Esophagus (tissue), 2 donors: ENCODE measurements at regions not wholly inside any gene's neighbourhood (a gene's known extent, or its start where the extent isn't known, plus 50 kb on each side); places are given as distances from the start of the nearest gene placed in this dataset.
"Not testable (repeated sequence)": the region's sequence is repeated elsewhere in the genome, so short reads cannot be mapped to it uniquely, and the experiment has no call there.

ENCODE experiments used
- H3K27ac ChIP-seq, 2 donors: one replicate each; pipeline ENCODE4 v1.5.1; 2013; ENCODE audit warnings: low read depth in 2 of 2, mild to moderate bottlenecking in 2 of 2, inconsistent platforms in 1 of 2, low read length in 1 of 2, moderate library complexity in 1 of 2
- H3K27me3 ChIP-seq, 2 donors: one replicate each; pipeline ENCODE4 v1.6.1; 2013; ENCODE audit warnings: low read length in 2 of 2, control low read depth in 1 of 2, mild to moderate bottlenecking in 1 of 2; ENCODE audit not compliant: insufficient read depth in 2 of 2, control insufficient read depth in 1 of 2
- H3K36me3 ChIP-seq, 2 donors: one replicate each; pipeline ENCODE4 v1.6.1; 2013; ENCODE audit warnings: low read length in 1 of 2; ENCODE audit not compliant: control insufficient read depth in 2 of 2, insufficient read depth in 2 of 2
- H3K4me1 ChIP-seq, 2 donors: one replicate each; pipeline ENCODE4 v1.6.1; 2013; ENCODE audit warnings: low read length in 1 of 2; ENCODE audit not compliant: control insufficient read depth in 2 of 2, insufficient read depth in 2 of 2
- H3K4me3 ChIP-seq, 2 donors: one replicate each; pipeline ENCODE4 v1.5.1; 2013; ENCODE audit warnings: low read length in 2 of 2, mild to moderate bottlenecking in 2 of 2, low read depth in 1 of 2, moderate library complexity in 1 of 2
- H3K9me3 ChIP-seq, 2 donors: one replicate each; pipeline ENCODE4 v1.6.1; 2013; ENCODE audit warnings: mild to moderate bottlenecking in 2 of 2, low read depth in 1 of 2, low read length in 1 of 2, moderate library complexity in 1 of 2; ENCODE audit not compliant: control insufficient read depth in 2 of 2, insufficient read depth in 1 of 2
- WGBS, 2 donors: extraction: QIAGEN DNeasy Blood & Tissue Kit; methylation state at CpG; one replicate each; pipeline ENCODE4 v1.1.7; 2013; 5-methylcytosine and 5-hydroxymethylcytosine counted together
- donor health status: healthy with polysubstance abuse.
- donor health status: Bipolar disorder and iron deficiency.

DNA sequence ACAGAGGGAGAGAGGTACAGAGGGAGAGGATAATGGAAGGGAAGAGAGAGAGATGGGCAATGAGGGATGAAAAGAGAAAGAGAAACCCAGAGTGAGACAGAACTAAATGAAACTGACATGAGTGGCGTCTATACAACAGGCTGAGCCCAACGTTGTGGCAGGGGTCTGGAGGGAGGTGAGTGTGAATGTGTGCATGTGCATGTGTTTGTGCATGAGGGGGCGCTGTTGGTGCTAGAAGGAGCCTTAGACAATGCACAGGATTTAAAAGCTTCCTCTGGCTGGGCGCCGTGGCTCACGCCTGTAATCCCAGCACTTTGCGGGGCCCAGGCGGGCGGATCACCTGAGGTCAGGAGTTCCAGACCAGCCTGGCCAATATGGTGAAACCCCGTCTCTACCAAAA lies 454.8 kb upstream of the CDH11 start:
- Histone ChIP-seq H3K27ac (no peak overlapping the region), H3K4me1 (no peaks in the 10 kb centered on the region), H3K36me3 (no peaks in the 10 kb centered on the region), H3K27me3 (no peaks in the 10 kb centered on the region), H3K4me3 (no peak overlapping the region), H3K9me3 (peaks cover 0 to 2% of the 10 kb centered on the region in 2 donors)
- WGBS, 2 donors = 77 to 84% methylated on average over 10 of the region's 10 CpGs

DNA sequence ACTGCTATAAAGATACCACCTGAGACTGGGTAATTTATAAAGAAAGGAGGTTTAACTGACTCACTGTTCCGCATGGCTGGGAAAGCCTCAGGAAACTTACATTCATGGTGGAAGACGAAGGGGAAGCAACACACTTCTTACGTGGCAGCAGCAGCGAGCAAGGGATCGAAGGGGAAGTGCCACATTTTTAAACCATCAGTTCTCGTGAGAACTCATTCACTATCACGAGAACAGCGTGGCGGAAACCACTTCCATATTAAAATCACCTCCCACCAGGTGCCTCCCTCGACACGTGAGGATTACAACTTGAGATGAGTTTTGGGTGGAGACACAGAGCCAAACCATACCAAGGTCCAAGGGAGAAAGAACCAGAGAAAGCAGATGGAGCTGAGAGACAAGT lies 454.3 kb upstream of the CDH11 start:
- H3K36me3 ChIP-seq = no peaks in the 10 kb centered on the region
- H3K4me3 ChIP-seq = no peak overlapping the region
- WGBS, 2 donors = 90 to 93% methylated on average over 11 of the region's 11 CpGs
- no peak overlapping the region for H3K27ac ChIP-seq
- H3K27me3 ChIP-seq = no peaks in the 10 kb centered on the region
- peaks cover 0 to 2% of the 10 kb centered on the region in 2 donors for H3K9me3 ChIP-seq
- H3K4me1 ChIP-seq = no peaks in the 10 kb centered on the region

DNA sequence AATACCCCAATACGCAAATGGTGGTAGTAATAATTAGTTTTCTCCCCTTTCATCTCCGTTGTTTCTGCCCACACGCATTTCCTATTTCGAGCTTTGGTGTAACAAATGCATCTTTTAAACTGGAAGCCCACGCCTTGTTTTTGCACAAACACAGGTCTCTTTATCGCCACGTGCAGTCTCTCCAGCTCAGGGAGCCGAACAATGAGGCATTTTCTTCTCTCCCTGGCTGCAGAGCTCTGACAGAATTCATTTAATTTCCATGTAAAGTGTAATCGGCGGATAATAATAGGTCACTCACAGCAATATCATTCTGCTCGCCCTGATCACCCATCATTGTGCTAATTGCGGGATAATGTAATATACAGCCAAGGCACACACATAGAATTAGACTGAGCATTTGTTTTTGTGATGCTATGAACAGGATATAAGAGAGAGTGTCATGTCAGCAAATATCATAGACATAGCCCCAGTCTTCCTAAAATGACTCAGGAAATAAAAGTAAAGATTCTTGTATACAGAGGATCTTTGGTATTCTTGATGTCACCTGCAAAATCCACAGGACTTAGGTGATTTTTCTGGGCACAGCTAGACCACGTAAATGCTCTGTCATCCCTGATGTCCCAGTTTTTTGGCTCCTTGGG lies 452.6 kb upstream of the CDH11 start:
- no peaks in the 10 kb centered on the region for H3K27me3 ChIP-seq
- H3K4me3 ChIP-seq = no peak overlapping the region
- peaks cover 0 to 2% of the 10 kb centered on the region in 2 donors for H3K9me3 ChIP-seq
- H3K4me1 ChIP-seq = no peaks in the 10 kb centered on the region
- no peaks in the 10 kb centered on the region for H3K36me3 ChIP-seq
- H3K27ac ChIP-seq = no peak overlapping the region
- WGBS, 2 donors = 64 to 83% methylated on average over 13 of the region's 13 CpGs

DNA sequence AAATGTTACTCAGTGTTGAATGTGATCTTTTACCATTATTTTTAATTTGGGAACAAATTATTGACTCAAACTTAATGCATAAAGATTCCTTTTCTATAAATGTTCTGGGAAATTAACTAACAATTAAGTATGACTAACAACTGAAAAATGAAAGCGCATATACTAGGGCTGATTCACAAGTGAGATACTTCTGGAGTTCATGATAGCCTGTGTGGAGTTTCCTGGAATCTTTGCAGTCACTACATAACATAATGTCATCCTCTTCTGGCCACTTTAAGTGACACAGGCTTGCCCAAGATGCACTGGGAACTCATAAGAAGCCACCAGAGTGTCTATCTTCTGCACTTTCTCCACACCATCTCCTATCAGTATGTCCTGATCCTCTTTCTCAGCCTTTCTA lies 450.3 kb upstream of the CDH11 start:
- 50 to 69% methylated on average over 1 of the region's 1 CpG for WGBS, 2 donors
- H3K36me3 ChIP-seq = no peaks in the 10 kb centered on the region

DNA sequence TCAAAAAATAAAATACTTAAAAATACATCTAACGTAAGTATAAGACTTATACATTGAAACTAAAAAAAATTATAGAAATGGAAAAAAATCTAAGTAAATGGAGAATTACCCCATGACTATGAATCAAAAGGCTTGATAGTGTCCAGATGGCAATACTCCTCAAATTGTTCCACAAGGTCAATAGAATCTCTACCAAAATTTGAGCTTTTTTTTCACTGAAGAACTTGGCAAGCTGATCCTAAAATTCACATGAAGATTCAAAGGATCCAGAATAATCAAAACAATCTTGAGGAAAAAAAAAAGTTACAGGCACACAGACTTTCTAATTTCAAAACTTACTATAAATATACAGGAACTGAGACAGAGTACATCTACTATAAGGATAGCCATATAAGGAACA lies 448.4 kb upstream of the CDH11 start:
- H3K4me3 ChIP-seq = no peak overlapping the region
- no peak overlapping the region for H3K27ac ChIP-seq
- H3K27me3 ChIP-seq = no peaks in the 10 kb centered on the region
- H3K9me3 ChIP-seq = no peaks in the 10 kb centered on the region
- 85 to 88% methylated on average over 1 of the region's 1 CpG for WGBS, 2 donors
- H3K4me1 ChIP-seq = no peaks in the 10 kb centered on the region
- H3K36me3 ChIP-seq = no peaks in the 10 kb centered on the region

More for the DNA sequence above, 450.3 kb upstream of the CDH11 start:
- no peaks in the 10 kb centered on the region for H3K27me3 ChIP-seq
- H3K27ac ChIP-seq = no peak overlapping the region
- H3K4me1 ChIP-seq = no peaks in the 10 kb centered on the region
- peaks cover 0 to 2% of the 10 kb centered on the region in 2 donors for H3K9me3 ChIP-seq
- no peak overlapping the region for H3K4me3 ChIP-seq

DNA sequence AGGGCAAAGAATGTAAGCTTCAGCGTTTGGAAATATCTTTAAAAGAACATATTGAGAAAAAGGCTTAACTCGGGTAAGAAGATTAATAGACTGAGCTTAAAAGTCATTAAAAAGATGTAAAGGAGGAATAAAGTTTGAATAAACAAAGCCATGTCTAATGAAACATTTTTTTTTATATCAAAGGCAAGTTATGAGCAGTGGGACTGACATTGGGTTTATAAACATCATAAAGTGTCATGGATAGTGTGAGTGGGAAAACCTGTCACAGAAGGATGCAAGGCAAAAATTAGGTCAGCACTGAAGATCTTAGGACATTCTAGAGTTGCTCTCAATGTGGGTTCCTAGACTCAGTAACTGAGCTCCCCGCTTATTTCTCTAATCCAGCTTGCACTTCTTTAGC lies 438.0 kb upstream of the CDH11 start:
- WGBS, 2 donors = 59 to 63% methylated on average over 3 of the region's 3 CpGs
- no peak overlapping the region for H3K4me3 ChIP-seq
- no peaks in the 10 kb centered on the region for H3K27me3 ChIP-seq
- H3K9me3 ChIP-seq = no peaks in the 10 kb centered on the region
- no peaks in the 10 kb centered on the region for H3K4me1 ChIP-seq
- H3K36me3 ChIP-seq = no peaks in the 10 kb centered on the region
- H3K27ac ChIP-seq = no peak overlapping the region

DNA sequence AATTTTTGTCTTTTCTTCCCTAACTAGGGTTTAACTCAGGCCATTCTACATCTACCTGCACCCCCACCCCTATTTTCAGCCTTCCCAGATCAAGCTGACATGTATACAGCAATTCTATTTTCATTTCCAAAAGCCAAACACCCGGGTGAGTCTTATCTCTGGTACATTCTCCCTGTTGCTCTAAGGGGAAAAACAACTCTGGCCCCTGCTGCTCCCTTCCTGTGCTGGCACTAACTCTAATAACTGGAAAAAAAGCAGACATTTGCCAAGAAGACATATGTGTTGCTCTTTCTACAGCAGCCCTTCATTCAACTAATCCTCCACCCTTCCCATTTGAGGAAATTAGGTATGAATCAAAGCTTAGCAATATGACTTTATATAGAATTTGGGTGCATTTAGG lies 427.8 kb upstream of the CDH11 start:
- not testable (repeated sequence) for H3K9me3 ChIP-seq, H3K4me3 ChIP-seq, H3K27ac ChIP-seq, H3K27me3 ChIP-seq, H3K36me3 ChIP-seq, H3K4me1 ChIP-seq
- WGBS, 2 donors = 31 to 39% methylated on average over 1 of the region's 1 CpG

DNA sequence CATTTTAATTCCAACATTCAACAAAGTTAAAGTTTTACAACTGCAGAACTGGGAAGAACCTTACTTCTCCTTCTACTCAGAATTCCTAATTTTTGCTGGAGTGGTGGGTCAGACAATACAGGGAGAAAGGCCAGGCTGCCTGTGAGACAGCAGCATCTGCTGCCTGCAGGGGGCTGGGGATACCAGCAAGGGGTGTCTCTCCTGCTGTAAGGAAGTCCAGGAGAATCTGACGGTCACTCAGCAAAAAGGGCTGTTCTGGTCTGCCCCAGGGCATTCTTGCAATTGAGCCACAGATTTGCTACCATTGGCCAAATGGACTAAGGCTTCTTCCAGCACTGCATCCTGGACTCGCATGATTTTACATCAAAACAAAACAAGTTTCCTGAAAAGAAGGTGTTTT lies 426.6 kb upstream of the CDH11 start:
- H3K27ac ChIP-seq = no peak overlapping the region
- H3K27me3 ChIP-seq = no peaks in the 10 kb centered on the region
- WGBS, 2 donors = 68 to 88% methylated on average over 2 of the region's 2 CpGs
- no peaks in the 10 kb centered on the region for H3K36me3 ChIP-seq
- no peaks in the 10 kb centered on the region for H3K4me1 ChIP-seq
- H3K4me3 ChIP-seq = no peak overlapping the region
- H3K9me3 ChIP-seq = peaks cover 0 to 3% of the 10 kb centered on the region in 2 donors

DNA sequence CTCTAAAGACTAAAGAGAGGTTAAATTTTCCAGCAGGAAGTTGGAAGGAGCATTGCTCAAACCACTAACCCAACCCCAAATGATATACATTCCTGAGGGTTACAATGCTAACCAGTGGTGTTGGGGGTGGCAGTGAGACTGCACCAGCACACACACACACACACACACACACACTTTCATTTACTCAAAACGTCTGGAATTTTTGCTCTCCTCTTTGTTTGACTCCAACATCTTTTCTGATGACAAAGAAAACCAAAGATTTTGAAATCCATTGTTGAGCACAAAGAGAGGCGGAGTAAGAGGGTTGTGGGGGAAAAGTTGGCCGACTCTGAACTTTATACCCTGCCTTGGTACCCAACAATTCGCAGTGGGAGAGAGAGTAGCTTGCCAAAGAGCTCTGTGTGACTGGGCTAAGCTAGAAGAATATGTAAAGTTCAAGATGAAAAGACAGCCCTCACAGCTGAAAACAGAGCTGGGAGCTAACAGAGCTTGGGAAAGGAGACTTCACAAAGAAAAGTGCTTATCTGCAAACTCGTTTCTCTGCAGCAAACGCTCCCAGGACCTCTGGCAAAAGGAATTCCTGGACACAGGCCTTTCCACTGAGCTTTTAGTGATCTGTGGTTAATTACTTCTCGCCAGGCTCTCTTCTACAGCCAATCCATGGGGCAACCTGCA lies 426.0 kb upstream of the CDH11 start:
- 33 to 36% methylated on average over 7 of the region's 7 CpGs for WGBS, 2 donors
- H3K27me3 ChIP-seq = no peaks in the 10 kb centered on the region
- H3K4me3 ChIP-seq = no peak overlapping the region
- no peaks in the 10 kb centered on the region for H3K4me1 ChIP-seq
- peaks cover 0 to 3% of the 10 kb centered on the region in 2 donors for H3K9me3 ChIP-seq
- H3K27ac ChIP-seq = no peak overlapping the region
- H3K36me3 ChIP-seq = no peaks in the 10 kb centered on the region

DNA sequence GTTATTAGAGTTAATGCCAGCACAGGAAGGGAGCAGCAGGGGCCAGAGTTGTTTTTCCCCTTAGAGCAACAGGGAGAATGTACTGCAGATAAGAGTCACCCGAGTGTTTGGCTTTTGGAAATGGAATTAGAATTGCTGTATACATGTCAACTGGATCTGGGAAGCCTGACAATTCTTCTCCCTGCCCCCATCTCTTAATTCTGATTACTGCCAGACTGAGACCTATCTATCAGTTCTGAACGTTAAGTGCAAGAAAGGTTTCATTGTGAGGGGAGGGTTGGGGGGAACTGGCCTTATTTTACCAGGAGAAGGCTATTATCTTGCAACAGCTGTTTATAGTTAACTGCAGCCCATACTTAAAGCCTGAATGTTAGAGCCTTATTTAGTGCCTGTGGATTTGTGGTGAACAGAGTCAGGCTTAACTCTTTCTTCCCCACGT lies 424.5 kb upstream of the CDH11 start:
- H3K27me3 ChIP-seq = no peaks in the 10 kb centered on the region
- H3K27ac ChIP-seq = no peak overlapping the region
- WGBS, 2 donors = 14 to 21% methylated on average over 3 of the region's 3 CpGs
- H3K36me3 ChIP-seq = no peaks in the 10 kb centered on the region
- H3K4me3 ChIP-seq = no peak overlapping the region
- H3K4me1 ChIP-seq = no peaks in the 10 kb centered on the region
- H3K9me3 ChIP-seq = peaks cover 0 to 3% of the 10 kb centered on the region in 2 donors
